GM19438 (cell line): ENCODE measurements at regions not wholly inside any gene's neighbourhood (a gene's known extent, or its start where the extent isn't known, plus 50 kb on each side); places are given as distances from the start of the nearest gene placed in this dataset.
"Not testable (repeated sequence)": the region's sequence is repeated elsewhere in the genome, so short reads cannot be mapped to it uniquely, and the experiment has no call there.

Experiments used
- ATAC-seq: cut with Tn5 transposase; IDR thresholded peaks from one replicate; pipeline ENCODE4 v1.9.1; 2021; ENCODE audit warnings: low read depth; ENCODE audit not compliant: unreplicated experiment

- no peak for ATAC-seq
These were observed 207.1 kb downstream of the NKX6-1 start for GRCh38 chr4:84291969-84292368.

- ATAC-seq, result no peak
These were observed 213.0 kb downstream of the NKX6-1 start for GRCh38 chr4:84286048-84286447.

GRCh38 chr4:84279678-84280077 is 219.4 kb downstream of the NKX6-1 start:
- no peak for ATAC-seq

- ATAC-seq, result no peak
These were observed 221.2 kb downstream of the NKX6-1 start for GRCh38 chr4:84277923-84278322.

GRCh38 chr4:84276752-84277151 is 222.3 kb downstream of the NKX6-1 start:
- no peak for ATAC-seq

- ATAC-seq, result no peak
These were observed 229.5 kb downstream of the NKX6-1 start for GRCh38 chr4:84269536-84270044.

- no peak for ATAC-seq
These were observed 234.4 kb downstream of the NKX6-1 start for GRCh38 chr4:84264652-84265051.

- ATAC-seq, result peak; percentile 51
These were observed 235.7 kb downstream of the NKX6-1 start for GRCh38 chr4:84263415-84263814.

- ATAC-seq, result no peak
These were observed 238.6 kb downstream of the NKX6-1 start for GRCh38 chr4:84260495-84260894.

- peak; percentile 62 for ATAC-seq
These were observed 239.9 kb downstream of the NKX6-1 start for GRCh38 chr4:84258905-84259830.

GRCh38 chr4:84254537-84254936 is 244.6 kb downstream of the NKX6-1 start:
- ATAC-seq, result no peak

- no peak for ATAC-seq
These were observed 249.6 kb downstream of the NKX6-1 start for GRCh38 chr4:84249521-84249920.

- not testable (repeated sequence) for ATAC-seq
These were observed 254.1 kb downstream of the NKX6-1 start for GRCh38 chr4:84245042-84245441.

GRCh38 chr4:84244346-84244801 is 254.7 kb downstream of the NKX6-1 start:
- ATAC-seq, result not testable (repeated sequence)

- ATAC-seq, result no peak
These were observed 255.4 kb downstream of the NKX6-1 start for GRCh38 chr4:84243685-84244084.

- ATAC-seq, result no peak
These were observed 259.7 kb downstream of the NKX6-1 start for GRCh38 chr4:84239278-84239845.

- no peak for ATAC-seq
These were observed 260.6 kb downstream of the NKX6-1 start for GRCh38 chr4:84238247-84239090.

- ATAC-seq, result no peak
These were observed 262.1 kb downstream of the NKX6-1 start for GRCh38 chr4:84237008-84237407.

GRCh38 chr4:84235126-84235944 is 263.8 kb downstream of the NKX6-1 start:
- ATAC-seq, result peak; percentile 99
